ENCODE measurements at regions not wholly inside any gene's neighbourhood (a gene's known extent, or its start where the extent isn't known, plus 50 kb on each side); places are given as distances from the start of the nearest gene placed in this dataset.

DNA sequence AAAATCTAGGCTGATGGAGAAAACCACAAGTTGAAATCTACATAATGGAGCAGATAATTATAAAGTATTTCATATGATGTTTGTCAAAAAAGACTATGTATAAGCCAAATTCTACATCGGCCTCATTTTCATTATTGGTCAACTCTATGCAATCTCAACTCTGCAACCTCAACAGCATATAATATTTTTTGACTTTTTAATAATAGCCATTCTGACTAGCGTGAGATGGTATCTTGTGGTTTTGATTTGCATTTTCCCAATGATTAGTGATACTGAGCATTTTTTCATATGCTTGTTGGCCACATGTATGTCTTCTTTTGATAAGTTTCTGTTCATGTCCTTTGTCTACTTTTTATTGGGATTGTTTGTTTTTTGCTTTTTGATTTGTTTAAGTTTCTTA lies 496.1 kb upstream of the SLC39A10 start:
- Histone ChIP-seq H3K27ac (no peak overlapping the region), H3K9me3 (ENCODE audit: low read depth) (no peaks in the 10 kb centered on the region), H3K4me3 (no peak overlapping the region), H3K27me3 (no peaks in the 10 kb centered on the region), H3K36me3 (no peaks in the 10 kb centered on the region), H3K4me1 (ENCODE audit: low read depth) (no peaks in the 10 kb centered on the region)
- TF ChIP-seq CTCF (IDR thresholded peaks at IDR 0.05; ENCODE audit: low read depth, low read length): no peak
- DNase-seq (ENCODE audit: low read depth in 1 of 2, low spot score in 1 of 2): no peak

DNA sequence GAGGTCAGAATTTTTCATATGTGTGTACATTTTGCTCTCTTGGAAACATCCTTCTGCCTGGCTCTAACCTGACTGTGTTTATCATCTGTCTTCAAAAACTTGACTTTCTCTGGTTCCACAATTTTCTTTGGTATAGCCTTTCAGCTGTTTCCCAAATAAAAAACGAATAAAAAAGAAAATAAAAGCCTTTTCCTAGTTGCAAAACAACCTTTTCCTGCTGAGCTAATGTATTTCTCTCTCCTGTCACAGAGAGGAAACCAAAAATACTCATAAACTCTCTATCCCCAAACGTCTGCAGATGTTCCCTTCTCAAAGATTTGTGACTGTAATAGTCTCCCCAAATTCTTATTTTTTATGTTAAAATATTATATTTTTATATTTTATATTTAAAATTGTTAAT lies 505.3 kb upstream of the SLC39A10 start:
- H3K4me3 ChIP-seq: no peak overlapping the region
- H3K9me3 ChIP-seq (ENCODE audit: low read depth): no peaks in the 10 kb centered on the region
- no peak overlapping the region for H3K27ac ChIP-seq
- H3K4me1 ChIP-seq (ENCODE audit: low read depth): no peaks in the 10 kb centered on the region
- no peaks in the 10 kb centered on the region for H3K36me3 ChIP-seq
- H3K27me3 ChIP-seq: peaks cover 23% of the 10 kb centered on the region
- no peak for TF ChIP-seq CTCF (IDR thresholded peaks at IDR 0.05; ENCODE audit: low read depth, low read length)
- no peak for DNase-seq (ENCODE audit: low read depth in 1 of 2, low spot score in 1 of 2)

- Histone ChIP-seq H3K9me3 (ENCODE audit: low read depth) (no peaks in the 10 kb centered on the region), H3K4me1 (ENCODE audit: low read depth) (no peaks in the 10 kb centered on the region), H3K36me3 (no peaks in the 10 kb centered on the region), H3K27ac (no peak overlapping the region), H3K4me3 (no peak overlapping the region), H3K27me3 (peaks cover 23% of the 10 kb centered on the region)
- no peak for DNase-seq (ENCODE audit: low read depth in 1 of 2, low spot score in 1 of 2)
- no peak for TF ChIP-seq CTCF (IDR thresholded peaks at IDR 0.05; ENCODE audit: low read depth, low read length)
Measured at GRCh38 chr2:195150819-195151218, 506.2 kb upstream of the SLC39A10 start.

DNA sequence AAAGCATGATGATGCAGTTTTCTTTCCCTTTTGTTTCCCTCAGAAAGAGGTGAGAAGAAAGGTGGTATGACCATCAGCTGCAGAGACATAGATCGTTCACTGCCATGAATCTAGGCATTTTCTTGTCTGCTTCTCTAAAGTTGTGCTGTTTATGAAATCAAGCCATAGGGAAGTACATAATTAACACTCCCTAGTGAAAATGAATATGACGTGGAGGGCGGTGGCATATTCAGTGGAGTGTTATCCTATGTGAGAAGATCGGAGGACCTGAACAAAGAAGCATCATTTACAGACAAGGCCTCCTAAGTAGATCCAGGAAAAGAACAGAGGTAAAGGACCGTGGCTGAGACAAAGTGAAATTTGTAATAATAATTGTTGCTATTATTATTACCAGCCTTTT lies 509.0 kb upstream of the SLC39A10 start:
- H3K9me3 ChIP-seq (ENCODE audit: low read depth): no peaks in the 10 kb centered on the region
- H3K4me1 ChIP-seq (ENCODE audit: low read depth): no peaks in the 10 kb centered on the region
- no peak for TF ChIP-seq CTCF (IDR thresholded peaks at IDR 0.05; ENCODE audit: low read depth, low read length)
- H3K36me3 ChIP-seq: no peaks in the 10 kb centered on the region
- peaks cover 18% of the 10 kb centered on the region for H3K27me3 ChIP-seq
- no peak overlapping the region for H3K27ac ChIP-seq
- DNase-seq (ENCODE audit: low read depth in 1 of 2, low spot score in 1 of 2): no peak
- no peak overlapping the region for H3K4me3 ChIP-seq

GRCh38 chr2:195146761-195147541 lies 510.1 kb upstream of the SLC39A10 start:
- Histone ChIP-seq H3K4me1 (ENCODE audit: low read depth) (no peaks in the 10 kb centered on the region), H3K36me3 (no peaks in the 10 kb centered on the region), H3K27me3 (peaks cover 9% of the 10 kb centered on the region), H3K9me3 (ENCODE audit: low read depth) (no peaks in the 10 kb centered on the region), H3K27ac (no peak overlapping the region), H3K4me3 (no peak overlapping the region)
- DNase-seq (ENCODE audit: low read depth in 1 of 2, low spot score in 1 of 2): no peak
- TF ChIP-seq CTCF (IDR thresholded peaks at IDR 0.05; ENCODE audit: low read depth, low read length): no peak
